GM20000 (cell line): ENCODE measurements at regions not wholly inside any gene's neighbourhood (a gene's known extent, or its start where the extent isn't known, plus 50 kb on each side); places are given as distances from the start of the nearest gene placed in this dataset.
"Not testable (repeated sequence)": the region's sequence is repeated elsewhere in the genome, so short reads cannot be mapped to it uniquely, and the experiment has no call there.

ENCODE experiments used
- DNase-seq: peaks from one replicate; pipeline ENCODE4 v3.0.0; 2012; ENCODE audit warnings: low spot score
- TF ChIP-seq, protein P1 (sequence below): IDR thresholded peaks from 2 replicates; pipeline ENCODE4 v1.5.1; 2012; ENCODE audit warnings: mild to moderate bottlenecking, control low read depth; ENCODE audit errors: extremely low read depth, missing control alignments

DNA sequence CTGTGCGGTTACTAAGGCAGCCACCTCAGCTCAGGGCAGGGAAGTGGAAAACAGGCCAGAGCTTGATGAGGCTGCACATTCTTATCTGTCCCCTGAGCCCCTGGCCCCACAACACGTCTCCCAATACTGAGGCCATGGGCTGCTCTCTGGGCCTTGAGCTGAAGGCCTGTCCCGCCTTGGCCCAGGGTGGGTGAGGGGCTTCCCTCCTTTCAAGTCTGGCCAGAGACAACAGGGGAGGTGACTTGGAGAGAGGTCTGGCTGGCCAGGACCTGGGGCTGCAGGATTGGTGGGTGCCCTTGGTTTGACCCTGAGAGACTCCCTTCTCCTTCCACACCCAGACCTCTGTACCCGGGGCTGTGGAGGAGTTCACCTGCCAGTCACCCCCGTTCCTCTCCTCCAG is 563.8 kb downstream of the PTPRU start:
- no peak for DNase-seq
- TF ChIP-seq, protein P1, sequence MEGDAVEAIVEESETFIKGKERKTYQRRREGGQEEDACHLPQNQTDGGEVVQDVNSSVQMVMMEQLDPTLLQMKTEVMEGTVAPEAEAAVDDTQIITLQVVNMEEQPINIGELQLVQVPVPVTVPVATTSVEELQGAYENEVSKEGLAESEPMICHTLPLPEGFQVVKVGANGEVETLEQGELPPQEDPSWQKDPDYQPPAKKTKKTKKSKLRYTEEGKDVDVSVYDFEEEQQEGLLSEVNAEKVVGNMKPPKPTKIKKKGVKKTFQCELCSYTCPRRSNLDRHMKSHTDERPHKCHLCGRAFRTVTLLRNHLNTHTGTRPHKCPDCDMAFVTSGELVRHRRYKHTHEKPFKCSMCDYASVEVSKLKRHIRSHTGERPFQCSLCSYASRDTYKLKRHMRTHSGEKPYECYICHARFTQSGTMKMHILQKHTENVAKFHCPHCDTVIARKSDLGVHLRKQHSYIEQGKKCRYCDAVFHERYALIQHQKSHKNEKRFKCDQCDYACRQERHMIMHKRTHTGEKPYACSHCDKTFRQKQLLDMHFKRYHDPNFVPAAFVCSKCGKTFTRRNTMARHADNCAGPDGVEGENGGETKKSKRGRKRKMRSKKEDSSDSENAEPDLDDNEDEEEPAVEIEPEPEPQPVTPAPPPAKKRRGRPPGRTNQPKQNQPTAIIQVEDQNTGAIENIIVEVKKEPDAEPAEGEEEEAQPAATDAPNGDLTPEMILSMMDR, result no peak

DNA sequence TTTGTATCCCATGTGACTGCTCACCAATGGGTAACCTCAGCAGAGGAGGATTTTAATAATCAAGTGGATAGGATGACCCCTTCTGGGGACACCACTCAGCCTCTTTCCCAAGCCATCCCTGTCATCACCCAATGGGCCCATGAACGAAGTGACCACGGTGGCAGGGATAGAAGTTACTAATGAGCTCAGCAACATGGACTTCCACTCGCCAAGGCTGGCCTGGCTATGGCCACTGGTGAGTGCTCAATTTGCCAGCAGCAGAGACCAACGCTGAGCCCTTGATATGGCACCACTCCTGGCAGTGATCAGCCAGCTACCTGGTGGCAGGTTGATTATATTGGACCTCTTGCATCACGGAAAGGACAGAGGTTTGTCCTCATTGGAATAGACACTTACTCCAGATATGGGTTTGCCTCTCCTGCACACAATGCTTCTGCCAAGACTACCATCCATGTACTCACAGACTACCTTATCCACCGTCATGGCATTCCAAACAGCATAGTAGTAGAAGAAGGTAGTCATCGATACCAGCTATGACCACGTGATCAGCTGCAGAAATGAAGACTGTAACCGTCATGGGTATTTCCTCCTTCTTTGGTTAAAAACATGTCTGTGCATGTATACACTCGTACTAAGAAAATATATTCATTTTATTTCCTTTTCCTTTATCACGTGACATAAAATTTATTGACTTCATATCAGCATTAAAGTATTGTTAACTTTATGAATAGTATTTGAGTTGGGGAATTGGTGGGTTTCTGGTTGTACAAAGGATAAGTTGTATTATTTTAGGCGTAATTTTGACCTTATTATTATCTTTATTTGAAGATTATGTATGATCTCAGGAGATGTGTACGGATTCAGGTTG is 562.6 kb downstream of the PTPRU start:
- DNase-seq, result no peak
- TF ChIP-seq, protein P1, result no peak

DNA sequence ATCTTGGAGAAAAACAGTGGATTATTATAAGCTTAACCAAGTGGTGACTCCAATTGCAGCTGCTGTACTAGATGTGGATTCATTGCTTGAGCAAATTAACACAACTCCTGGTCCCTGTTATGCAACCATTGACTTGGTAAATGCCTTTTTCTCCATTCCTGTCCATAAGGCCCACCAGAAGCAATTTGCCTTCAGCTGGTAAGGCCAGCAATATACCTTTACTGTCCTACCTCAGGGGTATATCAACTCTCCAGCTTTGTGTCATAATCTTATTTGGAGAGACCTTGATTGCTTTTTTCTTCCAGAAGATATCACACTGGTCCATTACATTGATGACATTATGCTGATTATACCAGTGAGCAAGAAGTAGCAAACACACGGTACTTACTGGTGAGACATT is 560.8 kb downstream of the PTPRU start:
- not testable (repeated sequence) for DNase-seq

DNA sequence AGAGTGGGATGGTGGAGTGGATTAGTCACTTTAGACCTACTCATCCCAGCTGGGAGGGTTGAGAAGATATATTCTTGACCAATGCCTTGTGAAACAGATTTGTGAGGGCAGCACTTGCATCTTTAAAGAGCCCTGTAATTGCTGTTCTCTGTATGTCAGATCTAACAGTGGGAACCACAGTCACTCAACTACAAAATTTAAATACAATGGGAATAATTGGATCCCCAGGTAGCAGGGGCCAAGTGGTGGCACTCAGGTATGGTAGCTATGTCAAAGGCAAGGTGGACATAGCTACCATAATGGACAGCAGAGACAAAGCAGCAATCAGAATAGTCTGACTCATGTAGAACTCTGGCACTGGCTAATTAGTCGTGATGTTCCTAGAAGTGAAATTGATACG is 559.6 kb downstream of the PTPRU start:
- not testable (repeated sequence) for DNase-seq

DNA sequence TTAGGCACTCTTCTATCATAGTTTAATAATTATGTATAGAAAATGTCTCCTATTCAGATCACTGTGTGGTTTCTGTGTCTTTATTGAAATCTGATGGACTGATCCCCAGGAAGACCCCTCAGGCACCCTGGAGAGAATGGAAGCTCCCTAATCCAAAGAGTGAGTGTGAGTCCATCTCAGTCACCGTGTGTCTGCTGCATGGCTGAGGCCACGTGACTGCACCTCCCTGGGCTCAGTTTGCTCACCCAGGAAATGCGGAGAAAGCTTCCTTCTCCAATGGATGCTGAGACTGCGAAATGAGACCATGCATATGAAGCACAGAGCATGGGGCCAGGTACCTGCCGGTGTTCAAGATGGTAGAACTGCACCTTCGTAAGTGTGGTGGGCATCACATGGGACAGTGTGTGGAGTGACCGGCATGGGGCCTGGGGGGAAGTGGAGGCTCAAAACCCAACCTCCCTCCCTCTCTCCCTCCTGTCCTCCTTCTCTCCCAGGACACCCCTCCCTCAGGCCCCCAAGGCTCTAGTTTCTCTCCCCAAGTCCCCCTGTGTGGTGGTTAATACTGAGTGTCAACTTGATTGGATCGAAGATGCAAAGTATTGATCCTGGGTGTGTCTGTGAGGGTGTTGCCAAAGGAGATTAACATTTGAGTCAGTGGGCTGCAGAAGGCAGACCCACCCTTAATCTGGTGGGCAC is 557.5 kb downstream of the PTPRU start:
- TF ChIP-seq, protein P1, result no peak
- no peak for DNase-seq

DNA sequence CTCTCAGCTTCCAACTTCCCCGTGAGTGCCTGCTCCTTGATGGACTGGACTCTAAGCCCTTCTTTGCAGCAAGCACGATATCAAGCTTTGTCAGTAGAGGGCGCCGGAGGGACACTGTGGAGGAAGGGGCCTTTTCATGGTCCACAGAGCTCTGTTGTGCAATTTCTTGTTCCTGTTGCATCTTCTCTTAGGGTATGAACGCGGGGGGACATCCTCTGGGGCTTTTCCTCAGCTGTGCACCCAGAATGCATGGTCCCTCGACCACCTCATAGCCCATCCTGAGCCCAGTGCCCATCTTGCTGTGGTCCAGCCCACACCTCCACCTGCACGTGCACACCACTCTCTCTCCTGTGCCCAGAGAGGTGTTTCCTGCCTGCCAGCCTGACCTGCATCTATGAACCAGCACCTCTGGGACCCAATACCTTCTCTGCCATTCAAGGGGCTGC is 556.8 kb downstream of the PTPRU start:
- TF ChIP-seq, protein P1, result peak; percentile 71
- DNase-seq, result peak; percentile 62

DNA sequence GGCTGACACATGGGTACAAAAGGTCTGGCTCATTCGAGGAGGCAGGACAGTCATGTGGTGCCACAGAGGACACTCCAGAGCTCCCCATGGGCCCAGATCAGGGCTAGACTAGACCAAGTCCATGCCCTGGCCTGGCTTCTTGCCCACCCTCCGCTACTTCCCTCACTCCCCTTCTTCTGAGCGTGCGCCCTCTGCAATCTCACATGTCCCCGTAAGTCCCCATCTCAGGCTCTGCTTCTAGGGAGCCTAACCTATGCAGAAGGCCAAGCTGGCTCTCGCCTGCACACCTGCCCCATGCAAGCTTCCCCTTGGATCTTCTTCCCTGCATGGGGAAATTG is 553.6 kb downstream of the PTPRU start:
- no peak for DNase-seq
- TF ChIP-seq, protein P1, result no peak

DNA sequence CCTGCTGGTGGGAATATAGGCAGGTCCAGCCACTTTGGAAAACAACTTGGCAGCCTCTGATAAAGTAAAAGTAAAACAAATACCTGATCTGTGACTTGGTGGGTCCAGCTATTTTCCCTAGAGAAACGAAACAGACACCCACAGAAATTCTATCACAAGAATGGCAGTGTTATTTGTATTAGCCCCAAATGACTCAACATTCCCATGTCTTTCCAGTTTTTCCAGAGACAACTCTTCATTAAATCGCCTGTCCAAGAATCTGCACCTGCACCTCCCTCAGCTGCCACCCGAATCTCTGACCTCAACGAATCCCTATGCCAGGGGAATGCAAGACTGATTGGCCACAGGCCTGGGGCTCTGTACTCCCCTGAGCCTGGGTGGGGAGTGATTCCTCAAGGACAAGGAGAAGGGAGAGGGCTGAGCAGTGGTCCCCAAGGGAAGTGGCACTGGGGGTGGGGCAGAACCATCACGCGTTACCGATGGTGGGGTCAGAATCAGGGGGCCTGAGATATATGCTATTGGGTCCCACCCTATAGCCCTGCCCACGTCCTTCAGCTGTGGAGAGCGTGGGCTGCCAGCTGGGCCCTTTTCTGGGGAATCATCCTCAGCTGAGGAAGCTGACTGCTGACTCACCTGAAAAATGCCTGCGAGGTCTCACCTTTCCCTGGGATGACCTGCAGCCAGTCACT is 553.0 kb downstream of the PTPRU start:
- no peak for DNase-seq
- TF ChIP-seq, protein P1, result no peak
